HCT116 (cell line): ENCODE measurements at regions not wholly inside any gene's neighbourhood (a gene's known extent, or its start where the extent isn't known, plus 50 kb on each side); places are given as distances from the start of the nearest gene placed in this dataset.

ENCODE experiments used
- ATAC-seq: fragments of 200-7000 bp; cut with Tn5 transposase; 2 replicates; pipeline ENCODE4 v1.9.1; 2020; ENCODE audit warnings: mild to moderate bottlenecking, moderate library complexity
- BruUV-seq: library from RNA; stranded (reverse); fragments of 400-500 nt; replicated peaks from 2 replicates; lab custom pipeline; 2021; lab: Mats Ljungman, UMichigan
- CTCF ChIA-PET: fragments of 300-600 bp; sonication (Branson Sonifier 250); formaldehyde crosslinking; loops from one replicate; lab custom pipeline; 2021; ENCODE audit warnings: antibody characterized with exemption; lab: Charles Lee
- POLR2A ChIA-PET: fragments of 300-600, 350-600 bp; sonication (Branson Sonifier 250); formaldehyde crosslinking; loops from one replicate; lab custom pipeline; 2021; ENCODE audit warnings: antibody characterized with exemption; lab: Charles Lee
- RAD21 ChIA-PET, 2 experiments: fragments of 300-600 bp; sonication (Branson Sonifier 250); formaldehyde crosslinking; loops; one replicate each; lab custom pipeline; 2023; ENCODE audit warnings: low total read pairs in 2 of 2; ENCODE audit not compliant: uncharacterized antibody in 2 of 2, unreplicated experiment in 2 of 2, low non-redundant PET in 1 of 2; lab: Charles Lee
- DNase-seq: peaks from one replicate; pipeline ENCODE4 v3.0.0-alpha.2; 2010; ENCODE audit warnings: low read depth, low spot score
- H2AFZ ChIP-seq: fragments of 200-600 bp; shearing (Covaris generic), sonication (generic); 2 replicates; pipeline ENCODE4 v1.6.1; 2017; ENCODE audit warnings: low read depth, mixed run types, mixed read lengths, antibody characterized with exemption, low read length; ENCODE audit not compliant: poor library complexity, severe bottlenecking
- H3K27ac ChIP-seq: 2 replicates; pipeline ENCODE4 v1.5.1; 2012; ENCODE audit warnings: low read depth, low read length
- H3K27me3 ChIP-seq: fragments of 200-600 bp; sonication (generic); 2 replicates; pipeline ENCODE4 v1.6.1; 2016; ENCODE audit warnings: mixed run types, low read length, mixed read lengths; ENCODE audit not compliant: insufficient read depth
- H3K36me3 ChIP-seq, 2 experiments: fragments of 200-500 bp in 1 of 2; fragments of 200-600 bp in 1 of 2; sonication (Bioruptor generic) in 1 of 2; sonication (generic) in 1 of 2; 2 replicates each; pipeline versions ENCODE4 v1.5.1 to v1.6.1; 2014 to 2016; ENCODE audit warnings: low read length in 2 of 2, inconsistent platforms in 1 of 2, mixed read lengths in 1 of 2, mixed run types in 1 of 2; ENCODE audit not compliant: insufficient read depth in 2 of 2, control insufficient read depth in 1 of 2
- H3K4me1 ChIP-seq, 2 experiments: fragments of 200-600 bp in 1 of 2; sonication (generic) in 1 of 2; 2 replicates each; pipeline versions ENCODE4 v1.5.1 to v1.6.1; 2012 to 2017; ENCODE audit warnings: low read length in 2 of 2, inconsistent platforms in 1 of 2, mild to moderate bottlenecking in 1 of 2, mixed read lengths in 1 of 2, mixed run types in 1 of 2, moderate library complexity in 1 of 2; ENCODE audit not compliant: insufficient read depth in 2 of 2, control insufficient read depth in 1 of 2
- H3K4me2 ChIP-seq: fragments of 200-600 bp; sonication (generic); 2 replicates; pipeline ENCODE4 v1.6.1; 2017; ENCODE audit warnings: mixed run types, low read length, mixed read lengths
- H3K4me3 ChIP-seq, 2 experiments: fragments of 200-600 bp in 1 of 2; sonication (generic) in 1 of 2; replicated peaks in 1 of 2; 2 replicates each; pipeline ENCODE4 v1.5.1; 2011 to 2016; ENCODE audit warnings: low read length in 2 of 2, control low read depth in 1 of 2, low read depth in 1 of 2, mild to moderate bottlenecking in 1 of 2, mixed read lengths in 1 of 2, mixed run types in 1 of 2
- H3K79me2 ChIP-seq: fragments of 200-600 bp; sonication (generic); 2 replicates; pipeline ENCODE4 v1.6.1; 2017; ENCODE audit warnings: mild to moderate bottlenecking, mixed run types, low read length, moderate library complexity, mixed read lengths; ENCODE audit not compliant: insufficient read depth
- H3K9ac ChIP-seq: fragments of 200-600 bp; sonication (generic); 2 replicates; pipeline ENCODE4 v1.6.1; 2016; ENCODE audit warnings: low read length, mixed read lengths
- H3K9me2 ChIP-seq: fragments of 200-600 bp; sonication (generic), shearing (Covaris generic); 2 replicates; pipeline ENCODE4 v1.6.1; 2017; ENCODE audit warnings: mixed run types, mild to moderate bottlenecking, moderate library complexity; ENCODE audit not compliant: insufficient read depth
- H3K9me3 ChIP-seq, 2 experiments: fragments of 200-500 bp in 1 of 2; fragments of 200-600 bp in 1 of 2; sonication (Bioruptor generic) in 1 of 2; sonication (generic) in 1 of 2; 2 replicates each; pipeline ENCODE4 v1.6.1; 2014 to 2017; ENCODE audit warnings: low read length in 2 of 2, mixed read lengths in 2 of 2, inconsistent platforms in 1 of 2, low read depth in 1 of 2, mild to moderate bottlenecking in 1 of 2, mixed run types in 1 of 2, moderate library complexity in 1 of 2; ENCODE audit not compliant: control insufficient read depth in 1 of 2, insufficient read depth in 1 of 2
- H4K20me1 ChIP-seq: fragments of 200-600 bp; sonication (generic), shearing (Covaris generic); 2 replicates; pipeline ENCODE4 v1.6.1; 2017; ENCODE audit warnings: mixed run types, mild to moderate bottlenecking, moderate library complexity; ENCODE audit not compliant: insufficient read depth
- EGR1 ChIP-seq: IDR thresholded peaks from 2 replicates; pipeline ENCODE4 v1.6.1; 2012; ENCODE audit warnings: low read depth
- ELF1 ChIP-seq: IDR thresholded peaks from 2 replicates; pipeline ENCODE4 v1.6.1; 2012; ENCODE audit warnings: low read depth, borderline replicate concordance
- EZH2 ChIP-seq: fragments of 200-600 bp; sonication (generic); IDR thresholded peaks from 2 replicates; pipeline ENCODE4 v1.6.1; 2017; ENCODE audit warnings: antibody characterized with exemption, mixed run types
- EZH2phosphoT487 ChIP-seq: fragments of 200-600 bp; IDR thresholded peaks from 2 replicates; pipeline ENCODE4 v1.6.1; 2018; ENCODE audit warnings: antibody characterized with exemption, borderline replicate concordance
- FOSL1 ChIP-seq: IDR thresholded peaks from 2 replicates; pipeline ENCODE4 v1.6.1; 2012; ENCODE audit warnings: low read depth
- JUND ChIP-seq: IDR thresholded peaks from 2 replicates; pipeline ENCODE4 v1.6.1; 2012
- POLR2A ChIP-seq: IDR thresholded peaks from 2 replicates; pipeline ENCODE4 v1.7.0; 2011; ENCODE audit warnings: borderline replicate concordance; ENCODE audit not compliant: insufficient read depth, insufficient read length; ENCODE audit errors: extremely low read depth
- POLR2AphosphoS5 ChIP-seq: IDR thresholded peaks from 2 replicates; pipeline ENCODE4 v1.6.1; 2011; ENCODE audit warnings: mild to moderate bottlenecking, low read depth, low read length, moderate library complexity
- RAD21 ChIP-seq: IDR thresholded peaks from 2 replicates; pipeline ENCODE4 v1.6.1; 2012; ENCODE audit warnings: low read depth, mild to moderate bottlenecking
- SIN3A ChIP-seq: IDR thresholded peaks from 2 replicates; pipeline ENCODE4 v1.6.1; 2012; ENCODE audit warnings: low read depth
- TCF7L2 ChIP-seq: IDR thresholded peaks from 2 replicates; pipeline ENCODE4 v1.7.0; 2011; ENCODE audit warnings: borderline replicate concordance, inconsistent platforms; ENCODE audit not compliant: insufficient read depth, insufficient read length; ENCODE audit errors: extremely low read depth
- YY1 ChIP-seq: IDR thresholded peaks from 2 replicates; pipeline ENCODE4 v1.6.1; 2011; ENCODE audit warnings: low read length, low read depth, moderate library complexity, mild to moderate bottlenecking; ENCODE audit not compliant: insufficient replicate concordance; ENCODE audit errors: extremely low read depth
- ZFX ChIP-seq: fragments of 450-650 bp; IDR thresholded peaks from 2 replicates; pipeline ENCODE4 v1.6.1; 2017
- ZNF274 ChIP-seq: fragments of 200-500 bp; sonication (Bioruptor generic); IDR thresholded peaks from 2 replicates; pipeline ENCODE4 v1.6.1; 2014; ENCODE audit warnings: mild to moderate bottlenecking, low read depth, low read length, inconsistent platforms
- intact Hi-C: fragments of 100-400 bp; cut with micrococcal nuclease; formaldehyde crosslinking; loops from 2 replicates; pipeline ENCODE4 v1.10.0; 2022
- TF ChIP-seq, protein P1 (sequence below), 3 experiments: fragments of 200-600 bp in 1 of 3; sonication (generic) in 1 of 3; IDR thresholded peaks in 2 of 3; conservative IDR thresholded peaks in 1 of 3; 2 replicates each; pipeline ENCODE4 v1.5.1; 2012 to 2017; ENCODE audit warnings: low read depth in 2 of 3, low read length in 2 of 3, antibody characterized with exemption in 1 of 3, borderline replicate concordance in 1 of 3, control low read depth in 1 of 3, mild to moderate bottlenecking in 1 of 3, mixed read lengths in 1 of 3, mixed run types in 1 of 3, moderate library complexity in 1 of 3; ENCODE audit not compliant: insufficient read depth in 1 of 3
- TF ChIP-seq, protein P2 (sequence below): IDR thresholded peaks from 2 replicates; pipeline ENCODE4 v1.6.1; 2012
- TF ChIP-seq, protein P3 (sequence below): IDR thresholded peaks from 2 replicates; pipeline ENCODE4 v1.6.1; 2011; ENCODE audit warnings: mild to moderate bottlenecking, low read length, moderate library complexity; ENCODE audit not compliant: insufficient replicate concordance; ENCODE audit errors: extremely low read depth

DNA sequence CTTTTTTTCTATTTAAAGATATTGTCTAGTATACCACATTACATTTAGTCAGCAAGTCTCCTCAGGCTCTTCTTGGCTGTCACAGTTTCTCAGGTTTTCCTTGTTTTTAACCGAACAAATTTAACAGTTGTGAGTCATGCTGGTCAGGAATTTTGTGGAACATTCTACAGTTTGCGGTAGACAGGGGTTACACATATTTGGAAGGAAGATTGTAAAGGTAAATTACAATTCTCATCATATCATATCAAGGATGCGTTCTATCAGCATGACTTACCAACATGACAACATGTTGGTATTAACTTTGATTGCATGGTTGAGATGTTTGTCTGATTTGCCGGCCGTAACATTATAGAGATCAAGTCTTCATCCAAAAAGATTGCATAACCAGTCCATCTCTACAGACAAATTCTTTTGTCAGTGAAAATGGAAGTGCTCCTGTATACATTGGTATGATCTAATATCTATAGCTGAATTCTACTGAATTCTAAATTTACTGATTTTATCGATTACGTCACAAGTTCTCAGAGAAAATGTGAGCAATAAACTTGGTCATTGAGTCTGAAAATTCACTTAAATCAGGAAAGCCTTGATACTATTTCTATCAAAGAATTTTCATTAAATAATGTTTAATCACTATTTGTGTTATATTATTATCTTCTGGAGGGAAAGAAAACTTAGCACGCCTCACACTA is 664.4 kb upstream of the SLC8A1 start:
- no TSS peak for BruUV-seq
- TF ChIP-seq ZFX (no peak), EZH2phosphoT487 (no peak), ZNF274 (no peak), JUND (no peak), FOSL1 (no peak), SIN3A (no peak), EZH2 (no peak), ELF1 (no peak), POLR2AphosphoS5 (no peak), YY1 (no peak), RAD21 (no peak), POLR2A (no peak), EGR1 (no peak), TCF7L2 (no peak)
- TF ChIP-seq, protein P1, sequence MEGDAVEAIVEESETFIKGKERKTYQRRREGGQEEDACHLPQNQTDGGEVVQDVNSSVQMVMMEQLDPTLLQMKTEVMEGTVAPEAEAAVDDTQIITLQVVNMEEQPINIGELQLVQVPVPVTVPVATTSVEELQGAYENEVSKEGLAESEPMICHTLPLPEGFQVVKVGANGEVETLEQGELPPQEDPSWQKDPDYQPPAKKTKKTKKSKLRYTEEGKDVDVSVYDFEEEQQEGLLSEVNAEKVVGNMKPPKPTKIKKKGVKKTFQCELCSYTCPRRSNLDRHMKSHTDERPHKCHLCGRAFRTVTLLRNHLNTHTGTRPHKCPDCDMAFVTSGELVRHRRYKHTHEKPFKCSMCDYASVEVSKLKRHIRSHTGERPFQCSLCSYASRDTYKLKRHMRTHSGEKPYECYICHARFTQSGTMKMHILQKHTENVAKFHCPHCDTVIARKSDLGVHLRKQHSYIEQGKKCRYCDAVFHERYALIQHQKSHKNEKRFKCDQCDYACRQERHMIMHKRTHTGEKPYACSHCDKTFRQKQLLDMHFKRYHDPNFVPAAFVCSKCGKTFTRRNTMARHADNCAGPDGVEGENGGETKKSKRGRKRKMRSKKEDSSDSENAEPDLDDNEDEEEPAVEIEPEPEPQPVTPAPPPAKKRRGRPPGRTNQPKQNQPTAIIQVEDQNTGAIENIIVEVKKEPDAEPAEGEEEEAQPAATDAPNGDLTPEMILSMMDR (IDR thresholded peaks at IDR 0.05 in 2 of 3, conservative IDR thresholded peaks at IDR 0.05 in 1 of 3; ENCODE audit: borderline replicate concordance in 1 of 3, insufficient read depth in 1 of 3, low read depth in 2 of 3, low read length in 2 of 3): no peak
- TF ChIP-seq, protein P2, sequence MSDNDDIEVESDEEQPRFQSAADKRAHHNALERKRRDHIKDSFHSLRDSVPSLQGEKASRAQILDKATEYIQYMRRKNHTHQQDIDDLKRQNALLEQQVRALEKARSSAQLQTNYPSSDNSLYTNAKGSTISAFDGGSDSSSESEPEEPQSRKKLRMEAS: no peak
- TF ChIP-seq, protein P3, sequence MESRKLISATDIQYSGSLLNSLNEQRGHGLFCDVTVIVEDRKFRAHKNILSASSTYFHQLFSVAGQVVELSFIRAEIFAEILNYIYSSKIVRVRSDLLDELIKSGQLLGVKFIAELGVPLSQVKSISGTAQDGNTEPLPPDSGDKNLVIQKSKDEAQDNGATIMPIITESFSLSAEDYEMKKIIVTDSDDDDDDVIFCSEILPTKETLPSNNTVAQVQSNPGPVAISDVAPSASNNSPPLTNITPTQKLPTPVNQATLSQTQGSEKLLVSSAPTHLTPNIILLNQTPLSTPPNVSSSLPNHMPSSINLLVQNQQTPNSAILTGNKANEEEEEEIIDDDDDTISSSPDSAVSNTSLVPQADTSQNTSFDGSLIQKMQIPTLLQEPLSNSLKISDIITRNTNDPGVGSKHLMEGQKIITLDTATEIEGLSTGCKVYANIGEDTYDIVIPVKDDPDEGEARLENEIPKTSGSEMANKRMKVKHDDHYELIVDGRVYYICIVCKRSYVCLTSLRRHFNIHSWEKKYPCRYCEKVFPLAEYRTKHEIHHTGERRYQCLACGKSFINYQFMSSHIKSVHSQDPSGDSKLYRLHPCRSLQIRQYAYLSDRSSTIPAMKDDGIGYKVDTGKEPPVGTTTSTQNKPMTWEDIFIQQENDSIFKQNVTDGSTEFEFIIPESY: no peak
- H3K79me2 ChIP-seq: no peaks in the 10 kb centered on the region

More for the DNA sequence above, 664.4 kb upstream of the SLC8A1 start:
- Histone ChIP-seq H3K27ac (no peak overlapping the region), H3K36me3 (no peaks in the 10 kb centered on the region), H2AFZ (no peak overlapping the region), H3K27me3 (no peaks in the 10 kb centered on the region), H4K20me1 (no peaks in the 10 kb centered on the region), H3K4me3 (no peak overlapping the region), H3K9me3 (peaks cover 0 to 5% of the 10 kb centered on the region in 2 experiments; a peak in 2 of 4 replicates), H3K9me2 (no peaks in the 10 kb centered on the region), H3K4me2 (no peak overlapping the region), H3K9ac (no peak overlapping the region), H3K4me1 (no peaks in the 10 kb centered on the region)
- CTCF ChIA-PET: no interaction called here
- no peak for ATAC-seq
- no peak for DNase-seq
- RAD21 ChIA-PET: no interaction called here
- intact Hi-C loops: no loop called here
- POLR2A ChIA-PET: no interaction called here
